Fibroblast of peridontal ligament (primary cell): ENCODE measurements at regions not wholly inside any gene's neighbourhood (a gene's known extent, or its start where the extent isn't known, plus 50 kb on each side); places are given as distances from the start of the nearest gene placed in this dataset.
"Not testable (repeated sequence)": the region's sequence is repeated elsewhere in the genome, so short reads cannot be mapped to it uniquely, and the experiment has no call there.

Experiments used
- DNase-seq: peaks from one replicate; pipeline ENCODE4 v3.0.0-alpha.2; 2010; ENCODE audit errors: extremely low read depth

DNA sequence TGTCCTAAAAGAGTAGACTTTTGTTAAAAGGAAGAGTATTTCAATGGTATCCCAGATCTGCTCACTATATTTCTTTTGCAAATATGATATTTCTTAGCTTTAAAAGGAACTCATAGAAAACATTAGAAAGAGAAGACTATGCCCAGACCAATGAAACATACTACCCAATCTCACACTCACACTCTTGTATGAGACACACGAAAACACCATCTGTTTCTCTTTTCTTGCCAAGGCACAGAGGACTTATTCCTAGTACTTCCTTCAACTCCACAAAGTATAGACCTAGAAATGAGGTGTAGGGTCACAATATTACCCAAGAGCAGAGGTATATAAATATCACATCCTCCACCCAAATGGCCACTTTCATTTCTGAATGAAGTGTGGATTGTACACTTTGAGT, 292.4 kb upstream of the ACO1 start:
- no peak for DNase-seq

DNA sequence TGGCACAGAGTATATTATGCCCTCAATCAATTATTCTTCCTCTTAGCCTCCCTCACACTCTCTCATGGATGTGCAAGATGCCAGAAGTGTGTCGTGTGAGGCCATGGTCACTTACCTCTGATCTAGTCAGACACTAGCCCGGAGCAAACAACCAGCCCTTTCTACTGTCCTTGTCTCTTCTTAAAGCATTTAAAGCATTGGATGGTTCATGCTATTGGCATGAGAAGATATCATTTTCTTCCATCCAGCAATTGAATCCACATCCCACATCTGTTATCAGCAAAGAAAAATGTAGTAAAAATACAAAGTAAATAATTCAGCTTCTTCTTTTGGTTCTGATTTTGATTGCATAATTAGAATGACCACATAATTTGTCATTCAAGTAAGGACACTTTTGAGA, 267.2 kb upstream of the ACO1 start:
- DNase-seq = no peak

DNA sequence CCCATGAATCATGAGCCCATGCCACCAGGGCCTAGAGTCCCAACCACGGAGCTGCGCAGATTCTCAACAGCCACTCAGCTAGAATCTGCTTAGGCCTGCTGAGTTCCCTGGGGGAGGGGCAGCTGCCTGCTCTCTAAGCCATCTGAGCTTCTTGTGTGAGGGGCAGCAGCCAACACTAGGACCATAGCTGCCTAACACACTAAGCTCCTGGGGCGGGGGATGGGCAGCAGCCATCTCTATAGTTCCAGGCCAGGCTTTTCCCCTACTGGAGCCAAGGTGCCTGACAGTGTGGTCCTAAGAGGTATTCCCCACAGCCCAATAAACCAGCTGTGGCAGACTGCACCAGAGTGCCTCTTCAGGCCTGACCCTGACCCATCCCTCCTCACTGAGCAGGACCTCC, 255.9 kb upstream of the ACO1 start:
- no peak for DNase-seq

DNA sequence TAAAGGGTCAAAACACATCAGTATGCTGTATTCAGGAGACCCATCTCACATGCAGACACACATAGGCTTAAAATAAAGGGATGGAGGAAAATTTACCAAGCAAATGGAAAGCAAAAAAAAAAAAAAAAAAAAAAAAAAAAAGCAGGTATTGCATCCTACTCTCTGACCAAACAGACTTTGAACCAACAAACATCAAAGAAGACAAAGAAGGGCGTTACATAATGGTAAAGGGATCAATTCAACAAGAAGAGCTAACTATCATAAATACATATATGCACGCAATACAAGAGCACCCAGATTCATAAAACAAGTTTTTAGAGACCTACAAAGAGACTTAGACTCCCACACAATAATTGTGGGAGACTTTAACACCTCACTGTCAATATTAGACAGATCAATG, 253.7 kb upstream of the ACO1 start:
- DNase-seq = not testable (repeated sequence)

DNA sequence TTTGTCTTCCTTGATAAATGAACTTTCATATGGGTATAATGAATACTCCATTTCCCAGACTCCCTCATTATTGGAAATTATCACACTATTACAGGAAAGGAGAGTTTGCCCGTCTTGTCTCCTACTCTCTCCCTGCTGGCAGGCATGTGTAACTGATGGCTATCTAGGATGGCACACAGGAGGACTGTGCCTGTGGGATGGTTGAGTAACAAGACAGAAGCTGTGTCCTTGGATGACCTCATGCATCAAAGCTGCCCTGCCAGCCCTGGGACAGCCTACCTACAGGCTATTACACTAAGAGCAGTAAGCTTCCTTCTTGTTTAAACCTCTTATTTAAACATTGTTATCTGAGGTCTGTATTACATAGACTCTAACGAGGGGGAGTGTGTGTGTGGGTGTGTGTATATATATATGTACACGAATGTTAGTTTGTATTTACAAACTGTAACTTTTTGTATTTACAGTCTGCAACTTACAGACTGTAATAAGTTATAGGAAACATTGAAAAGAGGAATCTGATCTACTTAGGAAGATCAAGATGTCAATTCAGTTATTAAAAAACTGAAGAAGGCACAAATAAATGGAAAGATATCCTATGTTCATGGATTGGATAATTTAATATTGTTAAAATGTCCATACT, 247.6 kb upstream of the ACO1 start:
- no peak for DNase-seq

DNA sequence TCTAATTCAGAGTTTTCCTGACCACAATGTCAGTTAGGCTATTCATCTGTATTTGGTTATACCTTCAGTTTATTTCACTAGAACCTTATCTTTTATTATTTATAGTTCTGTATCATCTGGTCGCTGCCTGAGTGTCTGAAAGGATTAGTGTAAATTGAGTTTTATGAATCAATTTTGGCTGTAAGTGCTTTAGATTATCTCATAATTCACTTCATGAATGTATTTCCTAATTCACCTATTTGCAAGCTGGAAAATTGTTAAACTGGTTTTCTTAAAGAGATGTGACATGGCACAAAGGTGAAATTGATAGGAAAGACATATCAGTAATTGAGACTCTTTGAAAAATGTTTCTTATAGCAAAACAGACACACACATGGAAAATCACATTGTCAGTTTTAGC, 242.4 kb upstream of the ACO1 start:
- DNase-seq = no peak

DNA sequence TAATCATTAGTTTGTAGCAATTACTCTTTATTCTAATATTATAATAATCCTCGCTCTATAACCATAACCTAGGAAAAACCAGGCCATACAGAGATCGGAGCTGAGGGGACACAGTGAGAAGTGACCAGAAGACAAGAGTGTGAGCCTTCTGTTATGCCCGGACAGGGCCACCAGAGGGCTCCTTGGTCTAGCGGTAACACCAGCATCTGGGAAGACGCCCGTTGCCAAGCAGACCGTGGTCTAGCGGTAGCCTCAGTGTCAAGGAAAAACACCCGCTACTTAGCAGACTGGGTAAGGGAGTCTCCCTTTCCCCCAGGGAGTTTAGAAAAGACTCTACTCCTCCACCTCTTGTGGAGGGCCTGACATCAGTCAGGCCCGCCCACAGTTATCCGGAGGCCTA, 235.9 kb upstream of the ACO1 start:
- not testable (repeated sequence) for DNase-seq

DNA sequence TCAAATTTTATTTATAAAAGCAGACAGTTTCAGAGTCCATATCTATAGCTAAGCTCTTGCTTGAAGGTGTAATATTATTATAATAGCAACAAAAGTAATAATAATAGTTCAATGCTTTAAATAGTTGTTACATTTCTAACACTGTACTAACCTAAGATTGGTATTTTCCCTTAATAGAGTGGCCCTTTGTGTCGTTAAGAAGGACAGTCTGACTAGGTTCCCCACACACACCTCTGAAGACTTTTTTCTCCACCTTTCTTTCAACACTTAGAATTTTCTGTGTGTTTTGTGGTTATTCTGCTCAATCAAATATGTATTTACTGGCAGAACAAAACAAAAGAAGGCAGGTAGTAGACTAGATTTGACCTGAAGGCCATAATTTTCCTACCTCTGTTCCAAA, 223.2 kb upstream of the ACO1 start:
- DNase-seq = no peak

DNA sequence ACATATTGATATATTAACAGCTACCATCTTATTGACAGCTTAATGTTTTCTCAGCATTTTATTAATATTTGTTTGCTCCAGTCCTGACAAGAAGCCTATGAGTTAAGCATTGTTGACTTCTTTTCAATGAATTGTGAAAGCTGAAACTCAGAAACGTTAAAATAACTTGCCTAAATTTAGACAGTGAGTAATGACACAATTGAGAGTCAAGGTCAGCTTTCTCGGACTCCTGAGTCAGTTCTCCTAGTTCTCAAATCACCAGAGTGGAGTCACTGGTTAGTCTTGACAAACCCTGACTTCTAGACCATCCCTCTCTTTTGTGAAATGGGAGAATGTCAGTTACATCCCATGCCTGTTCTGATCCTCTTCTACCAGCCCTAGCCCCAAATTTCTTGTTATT, 222.7 kb upstream of the ACO1 start:
- DNase-seq = no peak

DNA sequence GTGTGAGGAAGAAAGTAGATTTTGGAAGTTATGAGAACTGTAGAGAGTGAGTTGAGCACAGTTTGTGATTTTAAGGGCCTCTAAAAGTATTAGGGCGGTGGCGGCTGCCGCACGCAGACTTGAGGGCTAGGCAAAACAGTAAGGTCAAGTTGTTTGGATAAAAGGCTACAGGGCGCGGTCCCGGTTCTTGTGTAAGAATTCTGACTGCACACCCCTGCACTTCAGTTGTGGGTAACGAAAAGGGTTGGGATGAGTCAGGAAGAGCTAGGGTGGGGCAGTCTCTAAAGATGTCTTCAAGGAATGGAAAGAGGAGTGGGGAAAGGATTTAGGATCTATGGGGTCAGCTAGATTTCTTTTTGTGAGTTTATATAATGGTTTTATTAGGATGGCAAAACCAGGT, 218.1 kb upstream of the ACO1 start:
- not testable (repeated sequence) for DNase-seq

DNA sequence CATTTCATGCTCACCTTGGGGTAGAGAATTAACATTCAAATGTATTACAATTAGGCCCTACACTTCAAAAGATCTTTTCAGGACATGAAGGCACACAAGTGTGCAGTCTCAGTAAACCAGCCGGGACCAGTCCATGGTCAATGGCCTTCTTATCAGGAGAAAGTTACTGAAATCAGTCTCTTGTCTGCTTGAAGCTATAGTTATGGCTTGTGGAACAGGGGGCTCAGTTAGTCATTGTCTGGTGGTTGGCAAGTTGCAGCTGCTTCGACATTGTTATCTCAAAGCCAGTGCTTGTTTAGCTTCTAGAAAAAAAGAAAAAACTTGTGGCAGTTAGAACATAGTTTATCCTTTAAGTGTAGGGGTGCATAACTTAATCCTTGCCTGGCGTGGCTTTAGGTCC, 213.1 kb upstream of the ACO1 start:
- DNase-seq = no peak

DNA sequence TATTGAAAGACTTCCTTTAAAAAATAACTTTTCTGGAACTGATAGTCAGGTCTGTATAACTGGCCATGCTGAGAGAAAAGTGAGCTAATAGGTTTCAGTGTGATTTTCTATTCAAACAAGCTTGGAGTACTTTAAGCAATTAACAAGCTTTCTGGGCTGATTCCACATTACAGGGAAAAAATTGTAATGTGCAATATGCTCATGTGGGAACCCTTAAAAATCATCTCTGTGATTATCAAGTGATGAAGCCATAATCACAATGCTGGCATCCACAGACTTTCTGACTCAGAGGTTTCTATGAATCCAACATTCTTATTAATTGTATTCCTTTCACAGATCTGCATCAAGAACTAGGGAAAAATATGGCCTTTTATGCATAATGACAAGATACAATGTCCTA, 212.2 kb upstream of the ACO1 start:
- no peak for DNase-seq

DNA sequence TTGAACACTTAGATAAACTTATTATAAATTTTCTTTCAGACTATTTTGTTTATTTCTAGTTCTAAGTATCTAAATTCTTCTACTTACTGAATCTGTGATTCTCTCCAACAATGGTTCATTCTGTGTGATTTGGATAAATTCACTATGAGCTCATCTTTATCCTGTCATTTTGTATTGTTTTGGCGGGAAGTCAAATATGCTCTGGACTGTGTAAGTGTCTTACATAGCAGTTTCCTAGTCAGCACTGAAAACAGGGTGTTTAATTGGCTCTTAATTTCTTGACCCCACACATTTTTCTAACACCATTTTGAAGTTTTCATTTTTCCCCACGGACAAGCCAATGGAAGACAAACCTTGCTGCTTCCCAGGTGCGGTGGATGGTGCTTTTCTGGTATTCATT, 207.0 kb upstream of the ACO1 start:
- DNase-seq = no peak

DNA sequence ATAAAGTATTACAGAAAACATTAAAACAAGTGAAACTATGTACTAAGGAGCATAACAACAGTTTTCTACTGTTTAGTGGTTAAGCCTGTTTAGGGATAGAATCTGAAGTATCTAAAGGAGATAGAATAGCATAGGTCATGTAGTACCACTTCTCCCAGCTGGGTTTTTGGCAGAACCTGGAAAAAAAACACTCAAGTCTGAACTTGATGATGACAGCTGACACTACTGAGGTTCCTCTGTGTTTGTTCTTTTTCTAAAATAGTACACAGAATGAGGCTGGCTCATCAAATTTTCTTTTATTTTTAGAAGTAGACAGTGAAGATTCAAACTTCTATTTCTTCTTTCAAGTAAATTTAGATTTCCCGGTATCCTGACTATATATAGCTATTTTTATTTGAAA, 203.8 kb upstream of the ACO1 start:
- DNase-seq = no peak

DNA sequence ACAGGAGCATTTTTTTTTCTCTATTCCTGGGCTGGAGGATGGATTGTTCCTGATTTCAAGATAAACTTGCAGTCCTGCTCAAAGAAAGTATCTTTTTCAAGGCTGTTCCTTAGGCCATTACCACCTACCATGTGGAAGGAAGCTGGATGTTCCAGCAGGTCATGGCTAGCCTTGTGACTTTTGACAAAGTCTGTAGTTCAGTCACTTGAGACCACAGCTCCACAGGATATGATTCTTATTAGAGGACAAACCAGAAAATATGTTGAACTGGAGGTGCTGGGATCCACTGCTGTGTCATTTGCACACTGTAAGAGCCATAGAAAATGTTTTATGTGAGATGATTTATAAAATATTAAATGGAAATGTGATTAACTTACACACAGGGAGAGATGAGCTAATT, 184.2 kb upstream of the ACO1 start:
- no peak for DNase-seq

DNA sequence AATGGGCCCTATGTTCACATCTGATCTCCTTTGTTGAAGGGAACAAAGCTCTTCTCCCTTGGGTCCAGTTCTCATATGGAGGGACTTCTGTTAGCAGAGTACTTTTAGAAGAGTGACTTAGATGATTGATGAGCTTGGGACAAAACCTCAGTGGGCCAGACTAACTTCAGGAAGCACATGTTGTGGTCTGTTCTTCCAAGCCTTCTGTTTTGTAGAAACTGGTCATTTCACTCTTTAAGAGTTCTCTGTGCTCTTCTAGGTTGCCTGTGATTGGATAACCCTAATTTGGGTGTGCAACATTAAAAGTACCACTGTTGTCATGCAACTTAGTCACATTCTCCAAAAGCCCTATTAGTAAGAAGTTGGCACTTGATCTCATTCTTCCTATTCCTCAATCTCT, 183.5 kb upstream of the ACO1 start:
- no peak for DNase-seq

DNA sequence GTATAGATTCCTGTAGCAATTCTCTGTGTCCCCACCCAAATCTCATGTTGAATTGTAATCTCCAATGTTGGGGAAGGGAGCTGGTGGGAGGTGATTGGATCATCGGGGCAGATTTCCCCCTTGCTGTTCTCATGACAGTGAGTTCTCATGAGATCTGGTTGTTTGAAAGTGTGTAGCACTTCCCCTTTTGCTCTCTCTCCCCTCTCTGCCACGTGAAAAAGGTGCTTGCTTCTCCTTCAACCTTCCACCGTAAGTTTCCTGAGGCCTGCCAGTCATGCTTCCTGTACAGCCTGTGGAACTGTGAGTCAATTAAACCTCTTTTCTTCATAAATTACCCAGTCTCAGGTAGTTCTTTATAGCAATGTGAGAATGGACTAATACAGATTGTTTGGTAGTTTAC, 175.3 kb upstream of the ACO1 start:
- not testable (repeated sequence) for DNase-seq

DNA sequence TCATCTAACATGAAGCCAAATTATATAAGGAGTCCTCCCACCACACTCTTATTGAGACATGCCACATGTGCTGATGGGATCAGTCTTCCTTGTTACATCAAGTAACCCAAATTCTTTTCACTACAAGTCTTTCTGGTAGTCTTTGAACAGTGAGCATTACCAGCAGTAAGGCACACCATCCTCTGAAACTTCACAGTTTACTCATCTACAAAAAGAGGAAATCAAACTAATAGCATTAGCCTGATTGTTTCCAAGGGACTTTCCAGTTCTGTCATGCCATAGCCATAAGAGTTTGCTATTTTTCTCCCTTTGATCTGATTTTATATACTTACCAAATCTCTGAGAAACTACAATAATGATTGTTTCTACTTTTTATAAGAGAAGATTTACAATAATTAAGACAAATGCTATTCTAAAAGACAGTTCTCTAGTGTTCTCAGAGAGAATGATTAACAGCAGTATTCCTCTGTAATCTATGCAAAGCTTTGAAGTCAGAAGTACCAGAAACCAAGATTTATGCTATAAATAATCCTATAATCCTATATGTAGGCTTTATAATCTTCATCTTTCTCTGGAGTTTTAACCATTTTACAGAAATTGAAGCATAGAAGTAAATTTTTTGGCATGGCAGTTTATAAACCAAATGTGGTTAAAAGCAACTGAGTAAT, 166.2 kb upstream of the ACO1 start:
- DNase-seq = no peak

DNA sequence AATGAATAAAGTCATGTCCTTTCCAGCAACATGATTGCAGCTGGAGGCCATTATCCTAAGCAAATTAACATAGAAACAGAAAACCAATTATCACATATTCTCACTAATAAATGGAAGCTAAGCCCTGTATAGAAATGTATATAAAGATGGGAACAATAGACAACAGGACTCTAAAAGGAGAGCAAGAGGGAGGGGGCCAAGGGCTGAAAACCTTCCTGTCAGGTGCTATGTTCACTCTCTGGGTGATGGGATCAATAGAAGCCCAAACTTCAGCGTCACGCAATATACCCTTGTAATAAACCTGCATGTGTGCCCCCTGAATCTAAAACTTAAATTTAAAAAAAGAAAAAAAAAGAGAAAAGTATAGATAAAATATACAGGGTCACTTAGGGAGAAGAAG, 163.7 kb upstream of the ACO1 start:
- no peak for DNase-seq

DNA sequence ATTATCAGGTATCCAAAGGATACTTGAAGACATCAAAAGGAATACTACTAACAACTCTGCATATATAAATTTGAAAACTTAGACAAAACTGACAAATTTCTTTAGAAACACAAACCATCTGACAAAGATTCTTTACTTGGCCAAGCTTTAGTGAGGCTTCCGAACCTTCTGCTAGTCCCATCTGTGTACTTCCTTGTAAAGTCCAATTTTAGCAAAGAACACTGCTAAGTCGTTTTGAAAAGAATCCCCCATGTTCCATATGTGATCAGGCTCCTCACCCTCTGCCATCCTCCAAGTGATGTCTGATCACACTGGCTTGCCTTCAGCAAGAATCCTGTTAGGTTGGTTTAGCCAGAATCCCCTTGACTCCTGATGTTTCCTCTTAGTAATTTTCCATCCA, 150.0 kb upstream of the ACO1 start:
- no peak for DNase-seq

DNA sequence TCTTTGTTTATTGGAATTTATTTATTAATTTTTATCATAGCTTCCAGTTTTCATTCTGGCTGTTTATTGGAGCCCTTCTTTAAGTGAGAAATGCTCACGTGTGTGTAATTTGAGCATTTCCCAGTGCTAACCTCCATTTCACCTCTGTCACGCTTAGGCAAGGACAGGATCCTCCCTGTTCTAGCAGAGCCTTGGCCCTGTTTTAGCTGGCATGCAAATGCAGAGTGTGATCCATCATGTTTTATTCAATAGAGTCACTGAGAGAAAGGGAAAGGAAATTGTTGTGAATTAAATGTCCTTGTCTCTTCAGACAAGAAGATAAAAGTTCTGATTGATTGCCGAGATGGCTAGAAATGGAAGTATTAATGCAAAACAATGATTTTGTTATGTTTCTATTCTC, 137.3 kb upstream of the ACO1 start:
- no peak for DNase-seq

DNA sequence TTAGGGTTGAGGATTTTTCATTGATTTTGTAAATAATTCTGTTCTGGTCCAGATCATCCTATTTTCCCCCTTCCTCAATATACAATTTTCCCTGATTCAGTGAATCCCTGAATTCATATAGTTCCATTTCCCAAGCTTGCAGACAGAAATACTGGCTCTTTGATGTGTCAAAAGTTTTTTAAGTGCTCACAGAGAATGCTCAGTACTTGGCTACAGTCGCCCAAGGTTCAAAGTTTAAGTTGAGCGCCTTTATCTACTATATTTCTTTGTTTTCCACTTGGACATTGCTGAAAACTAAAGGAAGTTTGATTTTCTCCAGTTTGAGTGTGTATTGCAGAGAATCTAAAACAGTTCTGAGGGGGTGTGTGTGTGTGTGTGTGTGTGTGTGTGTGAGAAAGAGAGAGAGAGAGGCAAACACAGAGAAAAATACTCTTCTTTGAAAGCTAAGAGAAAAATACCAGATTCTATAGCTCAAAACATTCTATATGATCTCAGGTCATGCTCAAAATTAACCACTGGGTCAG, 136.2 kb upstream of the ACO1 start:
- no peak for DNase-seq

DNA sequence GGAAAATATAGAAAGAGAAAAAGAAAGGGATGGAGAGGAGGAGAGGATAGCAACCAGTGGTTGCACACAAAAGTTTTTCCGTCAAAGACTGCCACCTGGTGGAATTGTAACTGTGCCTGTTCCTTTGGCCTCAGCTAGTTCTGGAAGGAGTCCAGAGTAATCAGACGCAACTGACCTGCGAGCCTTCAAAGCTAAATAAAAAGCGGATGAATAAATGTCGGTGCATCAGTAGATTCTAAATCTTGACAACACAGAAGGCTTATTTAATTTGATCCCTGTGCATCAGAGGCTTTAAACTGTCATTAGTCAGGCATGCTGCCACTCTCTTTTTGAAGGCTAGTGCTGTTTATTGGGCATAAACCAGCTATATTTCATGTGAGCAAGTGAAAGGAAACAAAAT, 132.9 kb upstream of the ACO1 start:
- DNase-seq = peak; percentile 7

DNA sequence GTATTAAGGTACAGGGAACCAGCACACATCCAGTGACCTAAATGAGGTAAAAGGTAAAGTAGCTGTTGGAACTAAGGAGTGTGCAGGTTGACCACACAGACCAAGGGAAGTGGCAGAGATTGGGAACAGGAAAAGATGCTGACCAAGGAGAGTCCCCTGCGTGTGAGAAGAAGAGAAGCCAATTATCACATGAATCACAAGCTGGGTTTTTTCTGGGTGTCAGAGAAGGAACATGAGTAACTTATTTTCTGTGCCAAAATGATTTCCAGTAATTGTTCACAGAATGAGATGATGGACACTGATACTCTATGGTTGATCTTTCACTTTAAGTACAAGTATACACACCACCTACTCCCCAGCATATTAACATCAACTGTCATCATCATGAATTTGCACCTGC, 130.7 kb upstream of the ACO1 start:
- no peak for DNase-seq
